GM18519 (cell line): ENCODE measurements at regions not wholly inside any gene's neighbourhood (a gene's known extent, or its start where the extent isn't known, plus 50 kb on each side); places are given as distances from the start of the nearest gene placed in this dataset.
A peak's percentile ranks its signal among the peaks of the same experiment; 100 is the strongest.
"Not testable (repeated sequence)": the region's sequence is repeated elsewhere in the genome, so short reads cannot be mapped to it uniquely, and the experiment has no call there.

Source experiments
- ATAC-seq: cut with Tn5 transposase; IDR thresholded peaks from one replicate; pipeline ENCODE4 v1.9.1; 2021; ENCODE audit warnings: mild to moderate bottlenecking, moderate library complexity; ENCODE audit not compliant: unreplicated experiment, low FRiP score

GRCh38 chr5:160479220-160479619 is 57.6 kb downstream of the PTTG1 start:
- no peak for ATAC-seq

- ATAC-seq, result no peak
Observed at GRCh38 chr5:160479926-160480325, 58.3 kb downstream of the PTTG1 start.

- ATAC-seq, result no peak
Observed at GRCh38 chr5:160480652-160481051, 59.0 kb downstream of the PTTG1 start.

- no peak for ATAC-seq
Observed at GRCh38 chr5:160484678-160485077, 63.0 kb downstream of the PTTG1 start.

- no peak for ATAC-seq
Observed at GRCh38 chr5:160485364-160485969, 63.8 kb downstream of the PTTG1 start.

- ATAC-seq, result peak; percentile 67
Observed at GRCh38 chr5:160486573-160486972, 64.9 kb downstream of the PTTG1 start.

- ATAC-seq, result no peak
Observed at GRCh38 chr5:160488394-160489325, 67.0 kb downstream of the PTTG1 start.

- ATAC-seq, result no peak
Observed at GRCh38 chr5:160491438-160491837, 69.8 kb downstream of the PTTG1 start.

- ATAC-seq, result no peak
Observed at GRCh38 chr5:160492565-160492964, 70.9 kb downstream of the PTTG1 start.

- ATAC-seq, result no peak
Observed at GRCh38 chr5:160493806-160494338, 72.2 kb downstream of the PTTG1 start.

- no peak for ATAC-seq
Observed at GRCh38 chr5:160494451-160494850, 72.8 kb downstream of the PTTG1 start.

GRCh38 chr5:160496334-160496733 is 74.7 kb downstream of the PTTG1 start:
- ATAC-seq, result peak; percentile 31

GRCh38 chr5:160496784-160497183 is 75.1 kb downstream of the PTTG1 start:
- ATAC-seq, result no peak

GRCh38 chr5:160497878-160498277 is 76.2 kb downstream of the PTTG1 start:
- ATAC-seq, result no peak

- ATAC-seq, result not testable (repeated sequence)
Observed at GRCh38 chr5:160498441-160499043, 76.9 kb downstream of the PTTG1 start.

GRCh38 chr5:160500786-160501779 is 79.4 kb downstream of the PTTG1 start:
- ATAC-seq, result peak; percentile 52

GRCh38 chr5:160504906-160505305 is 83.3 kb downstream of the PTTG1 start:
- no peak for ATAC-seq

- ATAC-seq, result peak; percentile 74
Observed at GRCh38 chr5:160506006-160507004, 84.7 kb downstream of the PTTG1 start.

- ATAC-seq, result no peak
Observed at GRCh38 chr5:160507221-160507721, 85.6 kb downstream of the PTTG1 start.
